ENCODE measurements at regions not wholly inside any gene's neighbourhood (a gene's known extent, or its start where the extent isn't known, plus 50 kb on each side); places are given as distances from the start of the nearest gene placed in this dataset.

DNA sequence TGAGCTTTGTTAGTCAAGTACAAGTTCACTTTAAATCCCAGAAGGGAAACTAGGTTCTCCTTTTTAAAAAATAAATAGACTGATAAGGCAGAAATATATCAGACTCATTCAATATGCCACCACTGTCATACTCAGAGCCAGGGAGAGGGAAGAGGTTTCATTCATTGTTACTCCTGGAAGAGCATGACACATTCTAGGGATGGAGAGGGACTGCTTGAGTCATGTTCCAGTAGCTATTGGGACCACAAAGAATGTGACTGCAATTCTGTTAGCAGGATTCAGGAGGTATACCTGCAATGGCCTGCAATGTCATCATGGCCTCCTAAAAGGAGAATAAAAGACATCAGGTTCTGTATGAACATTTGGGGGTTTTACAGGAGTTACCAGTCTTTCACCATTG, 167.6 kb downstream of the TFAP2B start:
- H3K4me1 Mint-ChIP-seq (ENCODE audit: low read depth, unreplicated experiment), result no peaks in the 10 kb centered on the region
- DNase-seq, result no peak
- no peaks in the 10 kb centered on the region for H3K36me3 Mint-ChIP-seq (ENCODE audit: unreplicated experiment)
- no peaks in the 10 kb centered on the region for H3K9me3 Mint-ChIP-seq (ENCODE audit: unreplicated experiment)
- H3K27me3 Mint-ChIP-seq (ENCODE audit: unreplicated experiment), result no peaks in the 10 kb centered on the region
- H3K27ac Mint-ChIP-seq (ENCODE audit: unreplicated experiment), result no peak overlapping the region
- TF ChIP-seq, protein P1, sequence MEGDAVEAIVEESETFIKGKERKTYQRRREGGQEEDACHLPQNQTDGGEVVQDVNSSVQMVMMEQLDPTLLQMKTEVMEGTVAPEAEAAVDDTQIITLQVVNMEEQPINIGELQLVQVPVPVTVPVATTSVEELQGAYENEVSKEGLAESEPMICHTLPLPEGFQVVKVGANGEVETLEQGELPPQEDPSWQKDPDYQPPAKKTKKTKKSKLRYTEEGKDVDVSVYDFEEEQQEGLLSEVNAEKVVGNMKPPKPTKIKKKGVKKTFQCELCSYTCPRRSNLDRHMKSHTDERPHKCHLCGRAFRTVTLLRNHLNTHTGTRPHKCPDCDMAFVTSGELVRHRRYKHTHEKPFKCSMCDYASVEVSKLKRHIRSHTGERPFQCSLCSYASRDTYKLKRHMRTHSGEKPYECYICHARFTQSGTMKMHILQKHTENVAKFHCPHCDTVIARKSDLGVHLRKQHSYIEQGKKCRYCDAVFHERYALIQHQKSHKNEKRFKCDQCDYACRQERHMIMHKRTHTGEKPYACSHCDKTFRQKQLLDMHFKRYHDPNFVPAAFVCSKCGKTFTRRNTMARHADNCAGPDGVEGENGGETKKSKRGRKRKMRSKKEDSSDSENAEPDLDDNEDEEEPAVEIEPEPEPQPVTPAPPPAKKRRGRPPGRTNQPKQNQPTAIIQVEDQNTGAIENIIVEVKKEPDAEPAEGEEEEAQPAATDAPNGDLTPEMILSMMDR (IDR thresholded peaks at IDR 0.05; ENCODE audit: partially characterized antibody, unreplicated experiment), result no peak
- H3K4me3 Mint-ChIP-seq (ENCODE audit: unreplicated experiment), result no peak overlapping the region

DNA sequence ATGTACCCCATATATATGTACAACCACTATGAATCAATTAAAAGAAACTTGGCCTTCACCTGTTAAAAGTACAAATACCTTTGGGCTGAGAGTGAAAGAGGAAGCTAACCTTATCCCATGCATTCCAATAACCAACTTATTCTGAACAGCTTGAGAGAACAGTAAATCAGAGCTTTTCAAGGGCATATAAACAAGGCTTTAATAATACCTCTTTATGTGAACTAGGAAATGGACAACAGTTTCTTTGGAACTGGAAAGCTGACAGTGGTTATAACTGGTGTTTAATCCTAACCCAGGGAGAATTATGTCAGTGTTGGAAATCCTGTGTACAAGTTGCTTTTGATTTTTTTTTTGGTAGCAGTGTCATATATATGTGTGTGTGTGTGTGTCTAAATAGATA, 170.5 kb downstream of the TFAP2B start:
- Mint-ChIP-seq H3K27me3 (ENCODE audit: unreplicated experiment) (no peaks in the 10 kb centered on the region), H3K9me3 (ENCODE audit: unreplicated experiment) (no peaks in the 10 kb centered on the region)

DNA sequence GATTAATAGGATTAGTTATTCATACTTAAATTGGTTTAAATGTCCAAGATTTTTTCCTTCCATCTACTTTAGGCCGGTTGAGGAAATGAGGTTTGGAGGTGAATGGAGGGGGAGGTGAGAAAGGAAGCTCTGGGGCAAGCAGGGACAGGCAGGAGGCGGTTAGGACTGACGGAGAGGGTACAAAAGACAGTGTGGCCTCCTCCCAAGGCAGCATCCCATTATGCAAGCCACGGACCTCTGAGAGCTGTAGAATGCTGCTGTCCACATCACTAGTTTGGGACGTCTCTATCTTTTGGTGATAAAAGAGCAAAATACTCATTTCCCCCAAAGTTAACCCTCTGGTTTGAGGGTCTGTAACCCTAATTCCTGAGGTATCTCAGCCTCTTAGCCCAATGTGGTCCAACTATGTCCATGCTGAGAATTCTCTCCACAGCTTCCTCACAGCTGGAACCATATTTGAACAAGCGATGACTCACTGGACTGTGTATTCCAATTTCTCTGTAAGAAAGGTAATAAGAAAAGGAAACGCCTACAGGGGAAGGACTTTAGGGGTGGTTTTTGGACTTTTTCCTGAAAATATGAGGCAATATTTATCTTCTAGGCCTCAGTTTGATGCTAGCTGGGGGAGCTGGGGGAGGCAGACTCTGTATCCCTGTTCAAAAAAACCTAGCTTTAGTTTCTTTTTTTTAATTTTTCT, 172.2 kb downstream of the TFAP2B start:
- TF ChIP-seq, protein P1 (IDR thresholded peaks at IDR 0.05; ENCODE audit: partially characterized antibody, unreplicated experiment), result no peak
- Mint-ChIP-seq H3K4me1 (ENCODE audit: low read depth, unreplicated experiment) (no peaks in the 10 kb centered on the region), H3K27me3 (ENCODE audit: unreplicated experiment) (no peaks in the 10 kb centered on the region), H3K27ac (ENCODE audit: unreplicated experiment) (no peak overlapping the region), H3K36me3 (ENCODE audit: unreplicated experiment) (no peaks in the 10 kb centered on the region), H3K9me3 (ENCODE audit: unreplicated experiment) (no peaks in the 10 kb centered on the region), H3K4me3 (ENCODE audit: unreplicated experiment) (no peak overlapping the region)
- no peak for DNase-seq

More for the DNA sequence above, 170.5 kb downstream of the TFAP2B start:
- no peak overlapping the region for H3K27ac Mint-ChIP-seq (ENCODE audit: unreplicated experiment)
- H3K4me1 Mint-ChIP-seq (ENCODE audit: low read depth, unreplicated experiment), result no peaks in the 10 kb centered on the region
- H3K36me3 Mint-ChIP-seq (ENCODE audit: unreplicated experiment), result no peaks in the 10 kb centered on the region
- no peak for DNase-seq
- no peak overlapping the region for H3K4me3 Mint-ChIP-seq (ENCODE audit: unreplicated experiment)
- TF ChIP-seq, protein P1 (IDR thresholded peaks at IDR 0.05; ENCODE audit: partially characterized antibody, unreplicated experiment), result no peak

DNA sequence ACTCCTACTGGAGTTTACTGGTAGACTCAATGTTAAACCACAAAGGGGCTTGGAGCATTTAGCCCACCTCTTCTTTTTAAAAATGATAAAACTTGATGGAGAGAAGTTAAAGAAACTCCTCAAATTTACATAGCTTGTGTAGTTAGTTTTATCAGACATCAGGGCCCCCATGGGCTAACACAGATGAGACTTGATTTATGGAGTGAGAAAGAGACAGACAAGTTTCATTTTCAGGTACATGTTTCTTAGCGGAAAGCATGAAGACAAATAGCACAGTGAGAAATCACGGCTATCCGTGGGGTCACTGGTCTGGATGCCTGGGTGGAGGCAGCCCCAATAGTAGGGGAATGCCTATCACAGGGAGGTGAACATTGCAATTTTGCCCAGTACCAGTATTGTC, 173.6 kb downstream of the TFAP2B start:
- Mint-ChIP-seq H3K4me1 (ENCODE audit: low read depth, unreplicated experiment) (no peaks in the 10 kb centered on the region), H3K27me3 (ENCODE audit: unreplicated experiment) (no peaks in the 10 kb centered on the region), H3K36me3 (ENCODE audit: unreplicated experiment) (no peaks in the 10 kb centered on the region), H3K27ac (ENCODE audit: unreplicated experiment) (no peak overlapping the region), H3K4me3 (ENCODE audit: unreplicated experiment) (no peak overlapping the region), H3K9me3 (ENCODE audit: unreplicated experiment) (no peaks in the 10 kb centered on the region)
- TF ChIP-seq, protein P1 (IDR thresholded peaks at IDR 0.05; ENCODE audit: partially characterized antibody, unreplicated experiment), result no peak
- no peak for DNase-seq

DNA sequence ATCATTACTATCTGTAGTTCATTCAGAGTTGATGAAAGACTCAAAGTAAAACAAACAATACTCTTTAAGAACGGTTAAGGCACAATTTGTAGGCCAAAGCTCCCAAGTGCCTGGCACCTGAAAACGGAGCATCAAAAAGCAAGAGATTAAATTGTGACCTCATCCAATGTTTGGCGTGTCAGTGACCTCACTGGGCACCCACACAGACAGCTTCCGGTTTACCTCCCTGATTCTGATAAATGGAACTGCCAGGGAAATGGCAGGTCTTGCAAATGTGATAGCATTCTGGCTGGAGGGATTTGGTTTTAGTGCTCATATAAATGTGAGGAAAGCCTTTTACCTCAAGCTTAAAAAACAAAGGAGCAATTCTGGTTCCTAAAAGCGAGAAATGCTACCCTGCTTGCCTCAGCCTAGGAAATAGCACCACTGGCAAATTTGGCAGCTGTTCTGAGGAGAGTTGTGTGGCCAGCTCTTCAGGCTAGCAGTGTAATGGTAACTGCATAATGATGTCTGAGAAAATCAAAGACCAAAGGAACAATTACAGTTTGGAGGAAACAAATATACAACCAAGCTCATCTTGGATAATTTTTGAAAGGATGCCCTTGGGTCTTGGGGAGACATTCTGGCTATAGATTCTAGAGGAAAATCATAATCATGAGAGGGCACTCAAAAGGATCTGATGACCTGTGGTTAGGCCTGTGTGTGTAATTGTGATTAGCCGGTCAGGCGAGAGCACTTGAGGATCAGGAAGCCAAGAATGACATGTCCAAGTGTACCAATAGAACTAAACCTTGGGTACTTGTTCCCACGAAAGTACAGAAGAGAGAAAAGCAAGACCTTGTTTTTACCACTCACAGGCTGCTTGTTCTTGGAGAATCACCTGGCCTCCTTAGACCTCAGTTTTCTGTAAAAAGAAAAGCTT, 174.3 kb downstream of the TFAP2B start:
- no peak for DNase-seq
- peaks cover 2% of the 10 kb centered on the region for H3K9me3 Mint-ChIP-seq (ENCODE audit: unreplicated experiment)
- no peak overlapping the region for H3K27ac Mint-ChIP-seq (ENCODE audit: unreplicated experiment)
- H3K4me3 Mint-ChIP-seq (ENCODE audit: unreplicated experiment), result no peak overlapping the region
- no peaks in the 10 kb centered on the region for H3K36me3 Mint-ChIP-seq (ENCODE audit: unreplicated experiment)
- TF ChIP-seq, protein P1 (IDR thresholded peaks at IDR 0.05; ENCODE audit: partially characterized antibody, unreplicated experiment), result no peak
- no peaks in the 10 kb centered on the region for H3K27me3 Mint-ChIP-seq (ENCODE audit: unreplicated experiment)
- H3K4me1 Mint-ChIP-seq (ENCODE audit: low read depth, unreplicated experiment), result no peaks in the 10 kb centered on the region

Measured in glutamatergic neuron (in vitro differentiated cells).